ENCODE measurements at regions not wholly inside any gene's neighbourhood (a gene's known extent, or its start where the extent isn't known, plus 50 kb on each side); places are given as distances from the start of the nearest gene placed in this dataset.

- Histone ChIP-seq H3K36me3 (no peaks in the 10 kb centered on the region), H3K27me3 (no peaks in the 10 kb centered on the region), H3K27ac (no peak overlapping the region), H3K4me1 (no peaks in the 10 kb centered on the region), H3K9me3 (no peaks in the 10 kb centered on the region), H3K4me3 (no peak overlapping the region)
- DNase-seq (no peak), ATAC-seq (no peak)
- intact Hi-C loops (cut with DNase I): no loop called here
- TF ChIP-seq POLR2A (IDR thresholded peaks at IDR 0.05) (no peak), CTCF (IDR thresholded peaks at IDR 0.05) (no peak)
- 79% methylated on average over 2 of the region's 2 CpGs for WGBS (ENCODE audit: insufficient coverage, low coverage, low lambda C conversion rate, missing lambda C conversion rate)
These were observed 203.0 kb upstream of the MAP3K1 start for GRCh38 chr5:56612353-56612752.

GRCh38 chr5:56610093-56610698 is 205.2 kb upstream of the MAP3K1 start:
- no peaks in the 10 kb centered on the region for H3K27me3 ChIP-seq
- 69% methylated on average over 3 of the region's 4 CpGs for WGBS (ENCODE audit: insufficient coverage, low coverage, low lambda C conversion rate, missing lambda C conversion rate)
- H3K27ac ChIP-seq: no peak overlapping the region
- no peak overlapping the region for H3K4me3 ChIP-seq
- no peaks in the 10 kb centered on the region for H3K36me3 ChIP-seq
- H3K9me3 ChIP-seq: no peaks in the 10 kb centered on the region
- no peak for ATAC-seq
- intact Hi-C loops (cut with DNase I): no loop called here
- no peak for TF ChIP-seq POLR2A (IDR thresholded peaks at IDR 0.05)
- no peak for TF ChIP-seq CTCF (IDR thresholded peaks at IDR 0.05)
- DNase-seq: no peak
- H3K4me1 ChIP-seq: no peaks in the 10 kb centered on the region

GRCh38 chr5:56608217-56608925 is 207.0 kb upstream of the MAP3K1 start:
- H3K4me1 ChIP-seq: no peaks in the 10 kb centered on the region
- intact Hi-C loops (cut with DNase I): no loop called here
- no peaks in the 10 kb centered on the region for H3K27me3 ChIP-seq
- 85% methylated on average over 3 of the region's 6 CpGs for WGBS (ENCODE audit: insufficient coverage, low coverage, low lambda C conversion rate, missing lambda C conversion rate)
- no peak overlapping the region for H3K27ac ChIP-seq
- no peak for DNase-seq
- H3K9me3 ChIP-seq: no peaks in the 10 kb centered on the region
- ATAC-seq: peak; percentile 32 to 59 (median 48)
- H3K36me3 ChIP-seq: no peaks in the 10 kb centered on the region
- TF ChIP-seq CTCF (IDR thresholded peaks at IDR 0.05) (no peak), POLR2A (IDR thresholded peaks at IDR 0.05) (no peak)
- no peak overlapping the region for H3K4me3 ChIP-seq

GRCh38 chr5:56607551-56607950 is 207.8 kb upstream of the MAP3K1 start:
- no peak for TF ChIP-seq CTCF (IDR thresholded peaks at IDR 0.05)
- no peak for TF ChIP-seq POLR2A (IDR thresholded peaks at IDR 0.05)
- intact Hi-C loops (cut with DNase I): no loop called here
- ATAC-seq: no peak
- H3K27ac ChIP-seq: no peak overlapping the region
- 65% methylated on average over 4 of the region's 4 CpGs for WGBS (ENCODE audit: insufficient coverage, low coverage, low lambda C conversion rate, missing lambda C conversion rate)
- DNase-seq: no peak
- H3K4me1 ChIP-seq: no peaks in the 10 kb centered on the region
- H3K27me3 ChIP-seq: no peaks in the 10 kb centered on the region
- H3K9me3 ChIP-seq: no peaks in the 10 kb centered on the region
- H3K36me3 ChIP-seq: no peaks in the 10 kb centered on the region
- no peak overlapping the region for H3K4me3 ChIP-seq

Data from right lobe of liver (tissue), 6 donors.